ENCODE measurements at regions not wholly inside any gene's neighbourhood (a gene's known extent, or its start where the extent isn't known, plus 50 kb on each side); places are given as distances from the start of the nearest gene placed in this dataset.

- TF ChIP-seq CTCF (IDR thresholded peaks at IDR 0.05; ENCODE audit: poor library complexity) (no peak), EZH2phosphoT487 (IDR thresholded peaks at IDR 0.05; ENCODE audit: low read depth, severe bottlenecking, unreplicated experiment) (no peak)
Measured at GRCh38 chr18:10235661-10235952, 218.8 kb upstream of the APCDD1 start.

Data from hepatocyte (in vitro differentiated cells).